A549 (cell line): ENCODE measurements at regions not wholly inside any gene's neighbourhood (a gene's known extent, or its start where the extent isn't known, plus 50 kb on each side); places are given as distances from the start of the nearest gene placed in this dataset.

Source experiments
- ATAC-seq, 2 experiments: fragments of 200-7000 bp in 1 of 2; fragments of >200 bp in 1 of 2; cut with Nextera tagmentation in 1 of 2; cut with Tn5 transposase in 1 of 2; 3 replicates each; pipeline versions ENCODE4 v1.8.0 to v1.9.1; 2018 to 2020; ENCODE audit warnings: mild to moderate bottlenecking in 1 of 2, moderate library complexity in 1 of 2
- CTCF ChIA-PET: fragments of 300-600 bp; sonication (Branson Sonifier 250); formaldehyde crosslinking; extraction: SDS; loops from one replicate; lab custom pipeline; 2021; ENCODE audit warnings: antibody characterized with exemption, inconsistent platforms; lab: Yijun Ruan, JAX
- POLR2A ChIA-PET: fragments of 350-600 bp; formaldehyde crosslinking; extraction: SDS; loops from one replicate; lab custom pipeline; 2021; ENCODE audit warnings: antibody characterized with exemption, inconsistent platforms; lab: Yijun Ruan, JAX
- DNase-seq, 2 experiments: peaks; one replicate each; pipeline versions ENCODE4 v3.0.0 to v3.0.0-alpha.2; 2011 to 2016; ENCODE audit warnings: low read depth in 1 of 2, low spot score in 1 of 2
- FAIRE-seq: peaks from 2 replicates; lab custom pipeline; 2011; peaks lifted over from hg19 to GRCh38; lab: Jason Lieb, UNC
- H3K27ac ChIP-seq, 2 experiments: fragments of >200 bp; sonication (Bioruptor Twin); formaldehyde crosslinking; 3 replicates each; pipeline ENCODE4 v1.5.1; 2016 to 2017
- H3K4me1 ChIP-seq: fragments of >200 bp; sonication (Bioruptor Twin); formaldehyde crosslinking; 3 replicates; pipeline ENCODE4 v1.6.1; 2016
- H3K4me2 ChIP-seq: fragments of >200 bp; sonication (Bioruptor Twin); formaldehyde crosslinking; 3 replicates; pipeline ENCODE4 v1.6.1; 2016
- H3K4me3 ChIP-seq: fragments of >200 bp; sonication (Bioruptor Twin); formaldehyde crosslinking; 3 replicates; pipeline ENCODE4 v1.5.1; 2016
- H3K9me3 ChIP-seq: fragments of >200 bp; sonication (Bioruptor Twin); formaldehyde crosslinking; 3 replicates; pipeline ENCODE4 v1.6.1; 2016
- CBX2 ChIP-seq: fragments of 200-600 bp; sonication (generic); IDR thresholded peaks from 2 replicates; pipeline ENCODE4 v1.6.1; 2016; ENCODE audit warnings: low read depth, mild to moderate bottlenecking, borderline replicate concordance
- CEBPB ChIP-seq, 2 experiments: fragments of >200 bp in 1 of 2; sonication (Bioruptor Twin) in 1 of 2; formaldehyde crosslinking in 1 of 2; IDR thresholded peaks; 2 replicates each; pipeline ENCODE4 v1.6.1; 2012 to 2016
- CHD4 ChIP-seq: fragments of 200-600 bp; sonication (generic); IDR thresholded peaks from 2 replicates; pipeline ENCODE4 v1.6.1; 2016; ENCODE audit warnings: antibody characterized with exemption, mild to moderate bottlenecking, borderline replicate concordance
- EHMT2 ChIP-seq: fragments of 200-600 bp; sonication (generic); IDR thresholded peaks from 2 replicates; pipeline ENCODE4 v1.6.1; 2016; ENCODE audit warnings: antibody characterized with exemption, low read depth, mild to moderate bottlenecking, moderate library complexity
- FOSB ChIP-seq: fragments of 250-450 bp; sonication (Bioruptor Pico); IDR thresholded peaks from 2 replicates; pipeline ENCODE4 v1.5.0; 2020; ENCODE audit warnings: mild to moderate bottlenecking, moderate library complexity
- HEYL ChIP-seq: fragments of 250-450 bp; sonication (Bioruptor Pico); IDR thresholded peaks from 2 replicates; pipeline ENCODE4 v1.8.0; 2021; ENCODE audit warnings: mild to moderate bottlenecking, moderate library complexity
- HOXA7 ChIP-seq: fragments of 250-450 bp; sonication (Bioruptor Pico); IDR thresholded peaks from 2 replicates; pipeline ENCODE4 v1.5.0; 2020; ENCODE audit warnings: mild to moderate bottlenecking, moderate library complexity
- HOXB5 ChIP-seq: fragments of 250-450 bp; sonication (Bioruptor Pico); IDR thresholded peaks from 2 replicates; pipeline ENCODE4 v1.5.0; 2020; ENCODE audit warnings: mild to moderate bottlenecking, moderate library complexity
- KDM5A ChIP-seq: fragments of 200-600 bp; sonication (generic); IDR thresholded peaks from 2 replicates; pipeline ENCODE4 v1.6.1; 2016; ENCODE audit warnings: antibody characterized with exemption, mild to moderate bottlenecking
- MAX ChIP-seq: IDR thresholded peaks from 2 replicates; pipeline ENCODE4 v1.6.1; 2012
- PBX3 ChIP-seq: IDR thresholded peaks from 2 replicates; pipeline ENCODE4 v1.6.1; 2012
- PHF8 ChIP-seq: fragments of 200-600 bp; sonication (generic); IDR thresholded peaks from 2 replicates; pipeline ENCODE4 v1.6.1; 2016; ENCODE audit warnings: low read depth, mild to moderate bottlenecking, antibody characterized with exemption, moderate library complexity, borderline replicate concordance
- POLR2A ChIP-seq: IDR thresholded peaks from 2 replicates; pipeline ENCODE4 v1.6.1; 2012; ENCODE audit warnings: mild to moderate bottlenecking, low read length
- RFX5 ChIP-seq: fragments of 450-650 bp; IDR thresholded peaks from 2 replicates; pipeline ENCODE4 v1.7.1; 2014; ENCODE audit warnings: antibody characterized with exemption, mild to moderate bottlenecking, moderate library complexity
- SMC3 ChIP-seq: fragments of >200 bp; sonication (Bioruptor Twin); formaldehyde crosslinking; IDR thresholded peaks from 3 replicates; pipeline ENCODE4 v1.6.1; 2018; ENCODE audit warnings: inconsistent platforms
- TFCP2L1 ChIP-seq: fragments of 250-450 bp; sonication (Bioruptor Pico); IDR thresholded peaks from 2 replicates; pipeline ENCODE4 v1.5.0; 2021; ENCODE audit warnings: mild to moderate bottlenecking
- TP53 ChIP-seq: fragments of 250-450 bp; sonication (Bioruptor Pico); IDR thresholded peaks from 2 replicates; pipeline ENCODE4 v1.5.0; 2021; ENCODE audit warnings: mild to moderate bottlenecking, moderate library complexity
- USF2 ChIP-seq: fragments of 450-650 bp; IDR thresholded peaks from 2 replicates; pipeline ENCODE4 v1.6.1; 2014; ENCODE audit warnings: antibody characterized with exemption
- ZFP36 ChIP-seq: fragments of 450-650 bp; IDR thresholded peaks from 2 replicates; pipeline ENCODE4 v1.6.1; 2014; ENCODE audit warnings: borderline replicate concordance; ENCODE audit not compliant: partially characterized antibody
- ZSCAN20 ChIP-seq: fragments of 250-450 bp; sonication (Bioruptor Pico); IDR thresholded peaks from 2 replicates; pipeline ENCODE4 v1.8.0; 2022; ENCODE audit warnings: mild to moderate bottlenecking, moderate library complexity
- WGBS: methylation state at CpG from one replicate; pipeline ENCODE4 v1.1.6; 2017; ENCODE audit errors: missing lambda C conversion rate; 5-methylcytosine and 5-hydroxymethylcytosine counted together
- TF ChIP-seq, protein P1 (sequence below): fragments of >200 bp; sonication (Bioruptor Twin); formaldehyde crosslinking; IDR thresholded peaks from 2 replicates; pipeline ENCODE4 v1.6.1; 2016
- TF ChIP-seq, protein P2 (sequence below): fragments of >200 bp; sonication (Bioruptor Twin); formaldehyde crosslinking; IDR thresholded peaks from 3 replicates; pipeline ENCODE4 v1.5.1; 2016

DNA sequence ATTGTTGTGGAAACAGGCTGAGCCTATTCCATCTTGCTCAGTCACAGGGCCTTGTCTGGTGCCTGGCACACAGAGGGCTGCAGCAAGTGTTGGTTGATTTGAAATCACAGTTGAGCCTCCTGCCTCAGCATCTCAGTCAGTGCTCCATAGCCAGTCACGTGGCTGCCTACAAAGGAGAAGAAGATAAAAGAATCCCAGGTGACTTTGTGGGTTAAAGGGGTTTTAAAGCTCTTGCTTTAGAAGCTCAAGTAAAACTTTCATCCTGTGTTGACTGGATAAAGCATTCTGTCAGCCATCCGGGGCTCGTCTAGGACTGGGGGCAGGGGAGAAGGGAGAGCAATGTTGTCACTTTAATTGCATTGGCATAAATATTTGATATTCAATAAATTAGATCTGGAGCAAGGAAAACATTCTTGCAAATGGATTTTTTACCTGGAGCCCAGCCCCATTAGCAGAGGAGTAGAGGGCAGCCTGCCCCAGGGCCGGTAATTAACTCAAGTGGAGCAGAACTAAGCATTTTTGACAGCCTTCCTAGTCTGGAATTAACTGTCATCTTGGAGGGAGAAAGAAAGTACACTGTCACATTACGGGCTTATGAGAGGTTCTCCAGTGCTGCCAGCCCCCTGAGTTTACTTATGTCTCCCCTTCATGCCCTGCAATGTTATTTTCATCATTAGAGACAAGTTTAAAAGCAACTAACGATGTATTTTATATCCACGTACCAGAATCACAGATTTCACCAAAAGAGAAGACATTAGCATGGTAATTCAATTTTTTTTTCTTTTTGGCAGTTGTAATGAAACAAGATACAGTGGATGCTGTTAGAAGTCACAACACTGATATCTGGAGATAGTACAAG is 71.7 kb upstream of the GTSF1L start:
- no peak for TF ChIP-seq EHMT2
- TF ChIP-seq KDM5A = no peak
- no peak for TF ChIP-seq ZSCAN20
- TF ChIP-seq SMC3 = no peak
- TF ChIP-seq POLR2A = no peak
- TF ChIP-seq CEBPB (IDR thresholded peaks at IDR 0.05) = no peak
- TF ChIP-seq, protein P1, sequence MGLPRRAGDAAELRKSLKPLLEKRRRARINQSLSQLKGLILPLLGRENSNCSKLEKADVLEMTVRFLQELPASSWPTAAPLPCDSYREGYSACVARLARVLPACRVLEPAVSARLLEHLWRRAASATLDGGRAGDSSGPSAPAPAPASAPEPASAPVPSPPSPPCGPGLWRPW = no peak
- TF ChIP-seq TFCP2L1 (CRISPR knock-in tag) = no peak
- TF ChIP-seq ZFP36 = no peak
- no peak for TF ChIP-seq FOSB
- no peak for TF ChIP-seq CBX2
- no peak for TF ChIP-seq USF2
- no peak for TF ChIP-seq PHF8
- TF ChIP-seq TP53 (CRISPR knock-in tag) = no peak
- TF ChIP-seq HOXA7 (CRISPR knock-in tag) = no peak
- no peak for TF ChIP-seq HOXB5 (CRISPR knock-in tag)
- no peak for TF ChIP-seq RFX5
- no peak for TF ChIP-seq MAX
- no peak for TF ChIP-seq HEYL
- TF ChIP-seq CHD4 = no peak
- 34% methylated on average over 7 of the region's 7 CpGs for WGBS
- ChIA-PET CTCF (interaction anchor here (3.0 kb wide), 1 partner anchor 49 kb away, joined by 10 read pairs; no protein-coding TSS in a partner anchor), POLR2A (no interaction called here)
- FAIRE-seq (no peak), DNase-seq (no peak), ATAC-seq (no peak)
- H3K4me1 ChIP-seq = no peaks in the 10 kb centered on the region
- H3K4me3 ChIP-seq = no peak overlapping the region
- H3K4me2 ChIP-seq = no peak overlapping the region
- peaks cover 5% of the 10 kb centered on the region; the same call in 1 of the 3 replicates for H3K9me3 ChIP-seq
- H3K27ac ChIP-seq = no peak overlapping the region

GRCh38 chr20:43794326-43794725 is 67.5 kb upstream of the GTSF1L start:
- POLR2A ChIA-PET = no interaction called here
- TF ChIP-seq KDM5A (no peak), PBX3 (no peak)
- TF ChIP-seq, protein P2, sequence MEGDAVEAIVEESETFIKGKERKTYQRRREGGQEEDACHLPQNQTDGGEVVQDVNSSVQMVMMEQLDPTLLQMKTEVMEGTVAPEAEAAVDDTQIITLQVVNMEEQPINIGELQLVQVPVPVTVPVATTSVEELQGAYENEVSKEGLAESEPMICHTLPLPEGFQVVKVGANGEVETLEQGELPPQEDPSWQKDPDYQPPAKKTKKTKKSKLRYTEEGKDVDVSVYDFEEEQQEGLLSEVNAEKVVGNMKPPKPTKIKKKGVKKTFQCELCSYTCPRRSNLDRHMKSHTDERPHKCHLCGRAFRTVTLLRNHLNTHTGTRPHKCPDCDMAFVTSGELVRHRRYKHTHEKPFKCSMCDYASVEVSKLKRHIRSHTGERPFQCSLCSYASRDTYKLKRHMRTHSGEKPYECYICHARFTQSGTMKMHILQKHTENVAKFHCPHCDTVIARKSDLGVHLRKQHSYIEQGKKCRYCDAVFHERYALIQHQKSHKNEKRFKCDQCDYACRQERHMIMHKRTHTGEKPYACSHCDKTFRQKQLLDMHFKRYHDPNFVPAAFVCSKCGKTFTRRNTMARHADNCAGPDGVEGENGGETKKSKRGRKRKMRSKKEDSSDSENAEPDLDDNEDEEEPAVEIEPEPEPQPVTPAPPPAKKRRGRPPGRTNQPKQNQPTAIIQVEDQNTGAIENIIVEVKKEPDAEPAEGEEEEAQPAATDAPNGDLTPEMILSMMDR = no peak
- WGBS = 11% methylated on average over 2 of the region's 2 CpGs
- H3K4me3 ChIP-seq = no peak overlapping the region
- H3K4me1 ChIP-seq = no peaks in the 10 kb centered on the region
- no peak overlapping the region for H3K27ac ChIP-seq
- no peak for FAIRE-seq
- H3K9me3 ChIP-seq = peaks cover 10% of the 10 kb centered on the region; the same call in 2 of the 3 replicates
- no peak for ATAC-seq
- no peak for DNase-seq
- no peak overlapping the region for H3K4me2 ChIP-seq
- CTCF ChIA-PET = interaction anchor here (0.7 to 0.9 kb wide), 2 partner anchors 14 to 159 kb away, joined by 3 read pairs; no protein-coding TSS in a partner anchor
